Stomach (tissue), 4 donors: ENCODE measurements at regions not wholly inside any gene's neighbourhood (a gene's known extent, or its start where the extent isn't known, plus 50 kb on each side); places are given as distances from the start of the nearest gene placed in this dataset.

Source experiments
- POLR2A ChIP-seq, 4 donors: fragments of 450-650 bp; IDR thresholded peaks; one replicate each; pipeline ENCODE4 v1.6.1; 2016; ENCODE audit warnings: antibody characterized with exemption in 4 of 4, control low read depth in 2 of 4, mild to moderate bottlenecking in 1 of 4, moderate library complexity in 1 of 4
- POLR2AphosphoS5 ChIP-seq, 3 donors: sonication (generic); formaldehyde crosslinking; IDR thresholded peaks; one replicate each; pipeline ENCODE4 v1.6.1; 2016; ENCODE audit warnings: antibody characterized with exemption in 3 of 3
- TF ChIP-seq, protein P1 (sequence below), 7 experiments: fragments of 450-650 bp in 4 of 7; fragments of 200-600 bp in 3 of 7; sonication (generic) in 3 of 7; IDR thresholded peaks; one replicate each; pipeline ENCODE4 v1.5.1; 2016 to 2019; ENCODE audit warnings: antibody characterized with exemption in 7 of 7, control low read depth in 2 of 7, mild to moderate bottlenecking in 1 of 7

DNA sequence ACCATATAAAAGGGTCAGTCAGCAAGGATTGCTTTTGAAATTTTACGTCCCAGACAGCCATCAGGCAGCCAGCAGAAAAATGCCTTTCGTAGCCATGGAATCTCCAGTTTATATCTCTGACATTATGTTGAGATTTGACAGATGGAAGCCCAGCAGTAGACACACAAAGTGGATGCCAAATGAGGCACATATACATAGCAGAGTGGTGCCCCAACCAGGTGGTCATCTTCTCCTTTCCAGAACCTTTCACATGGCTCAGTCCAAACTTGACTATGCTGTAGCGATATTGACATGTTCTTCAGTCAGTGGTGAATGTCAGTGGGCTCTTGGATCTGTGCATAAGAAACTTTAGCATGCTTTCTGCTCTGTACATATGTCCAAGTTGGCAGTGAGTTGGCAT lies 123.3 kb upstream of the GBE1 start:
- TF ChIP-seq, protein P1, sequence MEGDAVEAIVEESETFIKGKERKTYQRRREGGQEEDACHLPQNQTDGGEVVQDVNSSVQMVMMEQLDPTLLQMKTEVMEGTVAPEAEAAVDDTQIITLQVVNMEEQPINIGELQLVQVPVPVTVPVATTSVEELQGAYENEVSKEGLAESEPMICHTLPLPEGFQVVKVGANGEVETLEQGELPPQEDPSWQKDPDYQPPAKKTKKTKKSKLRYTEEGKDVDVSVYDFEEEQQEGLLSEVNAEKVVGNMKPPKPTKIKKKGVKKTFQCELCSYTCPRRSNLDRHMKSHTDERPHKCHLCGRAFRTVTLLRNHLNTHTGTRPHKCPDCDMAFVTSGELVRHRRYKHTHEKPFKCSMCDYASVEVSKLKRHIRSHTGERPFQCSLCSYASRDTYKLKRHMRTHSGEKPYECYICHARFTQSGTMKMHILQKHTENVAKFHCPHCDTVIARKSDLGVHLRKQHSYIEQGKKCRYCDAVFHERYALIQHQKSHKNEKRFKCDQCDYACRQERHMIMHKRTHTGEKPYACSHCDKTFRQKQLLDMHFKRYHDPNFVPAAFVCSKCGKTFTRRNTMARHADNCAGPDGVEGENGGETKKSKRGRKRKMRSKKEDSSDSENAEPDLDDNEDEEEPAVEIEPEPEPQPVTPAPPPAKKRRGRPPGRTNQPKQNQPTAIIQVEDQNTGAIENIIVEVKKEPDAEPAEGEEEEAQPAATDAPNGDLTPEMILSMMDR (IDR thresholded peaks at IDR 0.05): no peak
- TF ChIP-seq POLR2AphosphoS5 (IDR thresholded peaks at IDR 0.05): no peak
- TF ChIP-seq POLR2A (IDR thresholded peaks at IDR 0.05): no peak
